ENCODE measurements at regions not wholly inside any gene's neighbourhood (a gene's known extent, or its start where the extent isn't known, plus 50 kb on each side); places are given as distances from the start of the nearest gene placed in this dataset.

DNA sequence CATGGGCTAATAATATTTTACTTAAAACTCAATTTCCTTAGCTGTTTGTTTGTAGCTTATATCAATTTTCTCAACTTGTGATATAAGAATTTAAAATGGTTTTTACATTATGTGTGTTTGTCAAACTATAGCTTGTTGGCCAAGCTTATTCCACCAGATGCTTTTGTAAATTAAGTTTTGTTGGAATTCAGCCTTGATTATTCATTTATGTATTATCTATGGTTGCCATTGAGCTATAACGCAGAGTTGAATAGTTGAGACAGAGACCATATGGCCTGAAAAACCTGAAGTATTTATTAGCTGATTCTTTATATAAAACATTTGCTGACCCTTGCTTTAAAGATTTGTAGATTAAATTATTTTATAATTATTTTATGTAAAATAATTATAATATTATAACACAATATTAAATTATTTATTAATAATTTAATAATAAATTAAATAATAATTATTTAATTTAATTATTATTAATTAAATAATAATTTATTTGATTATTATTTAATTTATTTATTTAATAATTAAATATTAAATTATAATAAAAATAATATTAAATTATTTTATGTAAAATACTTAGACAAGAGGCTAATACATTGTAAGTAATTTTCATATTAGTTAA, 779.6 kb upstream of the NECTIN3 start:
- Histone ChIP-seq H3K27ac (ENCODE audit: low read length) (no peak overlapping the region), H3K27me3 (ENCODE audit: control insufficient read depth, insufficient read depth) (no peaks in the 10 kb centered on the region), H3K4me3 (ENCODE audit: low read length) (no peak overlapping the region), H3K9me3 (ENCODE audit: control insufficient read depth, low read length) (no peaks in the 10 kb centered on the region), H3K4me1 (ENCODE audit: control insufficient read depth, insufficient read depth, low read length) (no peaks in the 10 kb centered on the region)
- intact Hi-C loops (cut with DNase I): no loop called here
- ATAC-seq (no peak), DNase-seq (no peak)
- WGBS: 78% methylated on average over 1 of the region's 1 CpG

DNA sequence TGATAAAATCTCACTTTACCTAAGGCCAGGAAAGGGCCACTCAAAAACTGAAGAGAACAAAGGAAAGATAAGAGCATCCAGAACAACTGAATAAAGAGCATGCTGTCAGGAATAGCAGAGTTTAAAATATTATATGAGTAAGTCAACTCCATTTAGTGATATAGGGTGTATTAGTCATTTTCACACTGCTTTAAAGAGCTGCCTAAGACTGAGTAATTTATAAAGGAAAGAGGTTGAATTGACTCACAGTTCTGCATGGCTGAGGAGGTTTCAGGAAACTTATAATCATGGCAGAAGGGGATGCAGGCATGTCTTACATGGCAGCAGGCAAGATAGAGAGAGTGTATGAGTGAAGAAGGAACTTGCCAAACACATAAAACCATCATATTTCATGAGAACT, 778.0 kb upstream of the NECTIN3 start:
- H3K4me3 ChIP-seq (ENCODE audit: low read length): no peak overlapping the region
- H3K27ac ChIP-seq (ENCODE audit: low read length): no peak overlapping the region
- intact Hi-C loops (cut with DNase I): no loop called here
- DNase-seq (no peak), ATAC-seq (no peak)
- H3K9me3 ChIP-seq (ENCODE audit: control insufficient read depth, low read length): no peaks in the 10 kb centered on the region
- H3K27me3 ChIP-seq (ENCODE audit: control insufficient read depth, insufficient read depth): no peaks in the 10 kb centered on the region
- H3K4me1 ChIP-seq (ENCODE audit: control insufficient read depth, insufficient read depth, low read length): no peaks in the 10 kb centered on the region

DNA sequence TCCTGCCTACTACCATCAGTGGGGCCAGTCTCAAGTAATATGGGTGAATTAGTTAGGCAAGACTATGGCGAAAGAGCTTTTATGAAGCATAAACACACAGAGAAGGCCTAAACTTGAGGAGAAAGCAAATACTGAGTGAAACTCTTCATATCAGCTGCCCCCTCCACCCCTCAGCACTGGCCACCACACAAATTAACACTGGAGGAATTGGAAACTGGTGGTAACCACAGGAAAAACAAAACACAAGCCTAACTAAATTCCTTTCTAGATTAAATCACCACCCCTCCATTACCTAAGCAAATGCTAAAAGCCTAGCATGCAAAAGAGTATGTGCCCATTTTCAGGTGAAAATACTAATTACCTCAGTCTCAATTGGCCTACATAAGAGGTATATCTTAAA, 774.7 kb upstream of the NECTIN3 start:
- Histone ChIP-seq H3K27me3 (ENCODE audit: control insufficient read depth, insufficient read depth) (no peaks in the 10 kb centered on the region), H3K9me3 (ENCODE audit: control insufficient read depth, low read length) (no peaks in the 10 kb centered on the region), H3K4me3 (ENCODE audit: low read length) (no peak overlapping the region), H3K27ac (ENCODE audit: low read length) (no peak overlapping the region), H3K4me1 (ENCODE audit: control insufficient read depth, insufficient read depth, low read length) (no peaks in the 10 kb centered on the region)
- DNase-seq (no peak), ATAC-seq (no peak)
- WGBS: 96% methylated on average over 1 of the region's 1 CpG
- intact Hi-C loops (cut with DNase I): no loop called here

DNA sequence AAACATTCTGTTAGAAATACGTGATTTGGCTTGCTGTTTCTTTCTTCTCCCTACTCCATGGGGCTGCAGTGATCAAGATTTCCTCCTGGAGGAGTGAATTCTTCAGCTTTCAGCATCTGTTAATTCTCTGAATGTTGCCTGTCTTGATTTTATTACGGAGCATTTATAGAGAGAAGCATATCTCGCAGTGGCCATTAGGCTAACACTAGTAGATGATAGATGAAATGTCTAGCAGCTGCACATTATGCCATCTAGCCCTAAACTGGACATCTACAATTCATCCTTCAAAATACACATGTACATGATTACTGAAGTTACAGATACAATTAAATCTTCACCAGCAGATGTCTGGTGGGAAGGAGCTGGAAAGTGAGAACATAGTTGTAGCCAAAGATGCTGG, 769.8 kb upstream of the NECTIN3 start:
- no peaks in the 10 kb centered on the region for H3K27me3 ChIP-seq (ENCODE audit: control insufficient read depth, insufficient read depth)
- no peaks in the 10 kb centered on the region for H3K4me1 ChIP-seq (ENCODE audit: control insufficient read depth, insufficient read depth, low read length)
- intact Hi-C loops (cut with DNase I): no loop called here
- WGBS: 59% methylated on average over 3 of the region's 3 CpGs
- no peak overlapping the region for H3K27ac ChIP-seq (ENCODE audit: low read length)
- no peak for DNase-seq
- no peak overlapping the region for H3K4me3 ChIP-seq (ENCODE audit: low read length)
- H3K9me3 ChIP-seq (ENCODE audit: control insufficient read depth, low read length): no peaks in the 10 kb centered on the region
- ATAC-seq: no peak

DNA sequence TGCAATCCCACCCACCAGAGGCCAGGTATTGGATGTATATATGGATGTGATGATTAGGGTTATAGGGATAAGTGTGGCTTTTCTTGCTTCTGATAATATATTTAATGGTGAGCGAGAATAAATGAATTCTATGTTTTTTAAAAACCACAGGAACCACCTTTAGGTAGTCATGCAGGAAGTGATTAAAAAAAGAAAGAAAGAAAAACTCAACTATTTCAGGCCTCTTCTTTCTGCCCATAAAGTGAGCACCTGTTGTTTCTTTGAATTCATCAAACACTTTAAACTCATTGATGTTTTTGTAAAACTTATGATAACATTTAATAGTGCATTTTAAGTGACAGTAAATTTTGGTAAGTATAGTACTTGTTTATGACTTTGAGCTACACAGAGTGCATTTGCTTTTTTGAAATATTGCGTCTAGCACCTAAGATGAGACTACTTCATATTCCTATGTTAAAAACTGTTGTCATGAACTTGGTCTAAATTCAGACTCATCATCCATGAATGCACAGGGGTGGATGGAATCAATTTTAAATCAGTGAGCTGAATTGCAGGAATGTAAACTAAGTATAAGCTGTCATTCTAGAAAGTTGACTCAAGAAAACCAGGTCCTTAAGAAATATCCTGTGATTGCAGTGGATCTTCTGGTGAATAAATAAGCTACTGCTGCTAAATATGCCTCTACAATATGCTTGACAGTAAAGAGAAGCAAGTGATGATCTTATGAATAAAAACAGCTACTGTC, 764.4 kb upstream of the NECTIN3 start:
- ATAC-seq (no peak), DNase-seq (no peak)
- H3K27ac ChIP-seq (ENCODE audit: low read length): no peak overlapping the region
- WGBS: 90% methylated on average over 2 of the region's 2 CpGs
- no peaks in the 10 kb centered on the region for H3K27me3 ChIP-seq (ENCODE audit: control insufficient read depth, insufficient read depth)
- no peaks in the 10 kb centered on the region for H3K9me3 ChIP-seq (ENCODE audit: control insufficient read depth, low read length)
- no peak overlapping the region for H3K4me3 ChIP-seq (ENCODE audit: low read length)
- H3K4me1 ChIP-seq (ENCODE audit: control insufficient read depth, insufficient read depth, low read length): no peaks in the 10 kb centered on the region
- intact Hi-C loops (cut with DNase I): no loop called here

DNA sequence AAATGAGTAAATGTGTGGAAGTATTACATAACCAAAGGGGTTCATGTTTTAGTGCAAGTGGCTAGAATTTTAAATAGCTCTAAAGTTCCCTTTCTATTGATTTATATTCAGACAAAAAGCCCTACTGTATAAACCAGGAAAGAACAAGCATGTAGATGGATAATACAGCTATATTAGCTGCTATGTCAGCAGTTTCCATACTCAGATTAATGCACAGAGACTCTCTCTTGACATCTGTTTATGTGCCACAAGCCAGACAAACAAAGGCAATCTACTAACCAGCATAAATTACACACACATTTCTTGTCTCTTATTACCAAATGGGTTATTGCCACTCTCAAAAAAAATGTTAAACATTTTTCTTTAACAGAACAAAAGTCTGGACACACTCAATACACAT, 760.1 kb upstream of the NECTIN3 start:
- Histone ChIP-seq H3K4me3 (ENCODE audit: low read length) (no peak overlapping the region), H3K27ac (ENCODE audit: low read length) (no peak overlapping the region), H3K9me3 (ENCODE audit: control insufficient read depth, low read length) (no peaks in the 10 kb centered on the region), H3K27me3 (ENCODE audit: control insufficient read depth, insufficient read depth) (no peaks in the 10 kb centered on the region), H3K4me1 (ENCODE audit: control insufficient read depth, insufficient read depth, low read length) (no peaks in the 10 kb centered on the region)
- intact Hi-C loops (cut with DNase I): loop anchor here in 3 of 4 donors (10.0 kb wide), 1 partner anchor 577 kb away; no protein-coding TSS in a partner anchor
- no peak for ATAC-seq
- DNase-seq: no peak

DNA sequence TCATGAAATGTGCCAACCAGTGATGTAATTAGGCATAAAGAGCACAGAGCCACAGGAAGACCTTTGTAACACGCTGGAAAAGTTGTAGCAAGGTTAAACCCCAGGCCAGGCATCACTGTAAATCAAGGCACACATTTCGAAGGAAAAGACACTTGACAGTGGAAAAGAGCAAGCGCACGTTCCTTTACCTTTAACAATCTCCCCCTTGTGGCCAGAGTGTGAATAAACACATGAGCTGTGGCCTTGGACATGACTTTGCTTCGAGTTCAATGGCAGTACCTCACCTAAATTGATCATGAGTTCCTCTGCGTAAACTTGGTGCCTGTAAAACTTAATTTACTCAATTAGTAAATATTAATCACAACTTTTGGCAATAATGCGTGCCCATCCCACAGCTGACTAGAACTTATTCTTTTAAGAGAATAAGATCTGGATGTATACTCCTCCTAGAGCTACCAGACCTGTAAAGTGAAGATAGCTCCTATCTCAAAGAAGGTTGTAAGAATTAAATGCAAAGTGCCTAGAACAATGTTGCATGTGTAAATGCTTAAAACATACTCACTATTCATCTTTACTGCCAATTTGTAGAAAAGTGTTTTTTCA, 757.0 kb upstream of the NECTIN3 start:
- WGBS: 35% methylated on average over 7 of the region's 7 CpGs
- H3K4me1 ChIP-seq (ENCODE audit: control insufficient read depth, insufficient read depth, low read length): no peaks in the 10 kb centered on the region
- intact Hi-C loops (cut with DNase I): loop anchor here in 3 of 4 donors (10.0 kb wide), 1 partner anchor 580 kb away; no protein-coding TSS in a partner anchor

DNA sequence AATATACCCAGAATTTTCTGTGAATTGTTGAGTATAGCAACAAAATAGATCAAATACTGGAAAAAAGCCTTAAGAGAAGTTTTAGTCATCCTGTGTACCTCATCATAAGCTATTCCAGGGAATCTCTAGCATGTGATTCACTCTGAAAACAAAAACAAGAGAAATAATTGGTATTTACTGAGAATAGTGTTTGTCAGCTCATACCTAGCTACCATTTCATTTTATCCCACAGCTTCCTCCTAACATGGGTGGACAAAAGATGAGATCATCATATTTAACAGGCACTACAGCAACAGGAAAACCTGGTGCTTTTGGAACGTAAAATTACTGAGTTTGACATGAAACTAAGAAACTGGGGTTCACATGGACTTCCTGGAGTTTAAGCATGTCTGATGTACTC, 753.5 kb upstream of the NECTIN3 start:
- intact Hi-C loops (cut with DNase I): loop anchor here in 3 of 4 donors (10.0 kb wide), 1 partner anchor 583 kb away; no protein-coding TSS in a partner anchor
- no peaks in the 10 kb centered on the region for H3K9me3 ChIP-seq (ENCODE audit: control insufficient read depth, low read length)
- H3K4me3 ChIP-seq (ENCODE audit: low read length): no peak overlapping the region
- 58% methylated on average over 1 of the region's 1 CpG for WGBS
- H3K4me1 ChIP-seq (ENCODE audit: control insufficient read depth, insufficient read depth, low read length): no peaks in the 10 kb centered on the region
- H3K27ac ChIP-seq (ENCODE audit: low read length): no peak overlapping the region
- no peak for ATAC-seq
- H3K27me3 ChIP-seq (ENCODE audit: control insufficient read depth, insufficient read depth): no peaks in the 10 kb centered on the region
- no peak for DNase-seq

More for the DNA sequence above, 757.0 kb upstream of the NECTIN3 start:
- DNase-seq (peak in 2 of 3 donors; percentile 13 to 34), ATAC-seq (peak; percentile 38 to 44)
- H3K9me3 ChIP-seq (ENCODE audit: control insufficient read depth, low read length): no peaks in the 10 kb centered on the region
- no peaks in the 10 kb centered on the region for H3K27me3 ChIP-seq (ENCODE audit: control insufficient read depth, insufficient read depth)
- H3K4me3 ChIP-seq (ENCODE audit: low read length): no peak overlapping the region
- no peak overlapping the region for H3K27ac ChIP-seq (ENCODE audit: low read length)

DNA sequence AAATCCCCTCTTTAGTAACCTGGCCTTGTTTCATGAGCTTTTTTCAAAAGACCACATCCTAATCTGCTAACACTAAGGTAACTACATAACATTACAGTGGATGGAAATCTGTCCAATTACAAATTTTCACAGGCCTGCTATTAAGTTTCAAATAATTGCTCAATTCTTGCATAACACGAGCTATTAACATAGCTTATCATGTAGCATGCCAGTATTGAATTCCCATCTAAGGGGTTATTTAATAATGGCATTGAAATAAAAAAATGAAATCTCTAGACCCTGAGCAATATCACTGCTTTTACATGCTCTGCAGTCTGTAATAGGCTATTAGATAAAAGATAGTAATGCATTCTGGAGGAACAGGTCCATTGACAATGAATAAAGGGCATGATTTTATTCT, 748.3 kb upstream of the NECTIN3 start:
- Histone ChIP-seq H3K4me1 (ENCODE audit: control insufficient read depth, insufficient read depth, low read length) (no peaks in the 10 kb centered on the region), H3K27me3 (ENCODE audit: control insufficient read depth, insufficient read depth) (no peaks in the 10 kb centered on the region), H3K9me3 (ENCODE audit: control insufficient read depth, low read length) (no peaks in the 10 kb centered on the region), H3K27ac (ENCODE audit: low read length) (no peak overlapping the region), H3K4me3 (ENCODE audit: low read length) (no peak overlapping the region)
- WGBS: 44% methylated on average over 1 of the region's 1 CpG
- ATAC-seq (no peak), DNase-seq (no peak)
- intact Hi-C loops (cut with DNase I): no loop called here

DNA sequence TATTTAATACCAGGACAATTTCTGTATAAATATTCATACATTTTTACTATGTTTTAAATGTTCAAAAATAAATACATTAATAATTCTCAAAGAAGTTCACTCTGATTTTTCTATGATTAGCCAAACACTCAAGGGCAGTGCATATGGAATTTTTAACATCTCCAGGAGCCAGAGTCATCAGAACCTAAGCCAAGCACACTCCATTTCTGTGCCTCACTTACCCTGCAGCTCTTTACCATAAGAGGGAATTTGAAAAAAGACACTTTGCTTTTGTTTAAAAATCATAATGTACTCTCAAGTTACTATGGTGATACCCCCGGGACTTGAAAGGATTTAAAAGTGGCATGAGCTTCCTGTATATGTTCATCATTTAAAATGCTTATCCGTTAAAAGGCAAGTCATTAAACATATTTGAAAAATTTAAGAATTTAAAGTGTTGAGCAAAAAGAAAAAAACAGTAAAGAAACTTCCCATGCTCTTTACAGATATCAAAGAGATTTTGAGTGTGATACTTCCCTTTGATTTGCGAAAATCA, 747.4 kb upstream of the NECTIN3 start:
- Histone ChIP-seq H3K9me3 (ENCODE audit: control insufficient read depth, low read length) (no peaks in the 10 kb centered on the region), H3K4me3 (ENCODE audit: low read length) (no peak overlapping the region), H3K4me1 (ENCODE audit: control insufficient read depth, insufficient read depth, low read length) (no peaks in the 10 kb centered on the region), H3K27ac (ENCODE audit: low read length) (no peak overlapping the region), H3K27me3 (ENCODE audit: control insufficient read depth, insufficient read depth) (no peaks in the 10 kb centered on the region)
- ATAC-seq (no peak), DNase-seq (no peak)
- WGBS: 62% methylated on average over 3 of the region's 3 CpGs
- intact Hi-C loops (cut with DNase I): no loop called here

DNA sequence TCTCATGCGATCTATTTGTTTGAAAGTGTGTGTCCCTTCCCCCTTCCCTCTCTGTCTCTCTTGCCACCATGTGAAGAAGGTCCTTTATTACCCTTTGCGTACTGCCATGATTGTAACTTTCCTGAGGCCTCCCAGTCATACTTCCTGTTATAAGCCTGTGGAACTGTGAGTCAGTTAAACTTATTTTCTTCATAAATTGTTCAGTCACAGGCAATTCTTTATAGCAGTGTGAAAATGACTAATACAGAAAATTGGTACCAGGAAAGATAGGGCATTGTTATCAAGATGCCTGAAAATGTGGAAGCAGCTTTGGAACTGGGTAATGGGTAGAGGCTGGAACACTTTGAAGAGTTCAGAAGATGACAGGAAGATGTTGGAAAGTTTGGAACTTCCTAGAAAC, 743.7 kb upstream of the NECTIN3 start:
- H3K27ac ChIP-seq (ENCODE audit: low read length): no peak overlapping the region
- H3K27me3 ChIP-seq (ENCODE audit: control insufficient read depth, insufficient read depth): no peaks in the 10 kb centered on the region
- intact Hi-C loops (cut with DNase I): no loop called here
- ATAC-seq: no peak
- H3K4me3 ChIP-seq (ENCODE audit: low read length): no peak overlapping the region
- no peaks in the 10 kb centered on the region for H3K9me3 ChIP-seq (ENCODE audit: control insufficient read depth, low read length)
- WGBS: 87% methylated on average over 2 of the region's 2 CpGs
- no peaks in the 10 kb centered on the region for H3K4me1 ChIP-seq (ENCODE audit: control insufficient read depth, insufficient read depth, low read length)
- no peak for DNase-seq

Data from right cardiac atrium (tissue), 5 donors.